H1 (cell line): ENCODE measurements at regions not wholly inside any gene's neighbourhood (a gene's known extent, or its start where the extent isn't known, plus 50 kb on each side); places are given as distances from the start of the nearest gene placed in this dataset.

Experiments used
- CTCF ChIA-PET: fragments of 300-600 bp; sonication (Branson Sonifier 250); formaldehyde crosslinking; loops from one replicate; lab custom pipeline; 2021; ENCODE audit not compliant: partially characterized antibody; lab: Charles Lee
- POLR2A ChIA-PET: fragments of 300-600 bp; sonication (Branson Sonifier 250); formaldehyde crosslinking; loops from one replicate; lab custom pipeline; 2021; ENCODE audit warnings: inconsistent platforms; ENCODE audit not compliant: partially characterized antibody; lab: Charles Lee
- DNase-seq, 2 experiments: peaks; one replicate each; pipeline versions ENCODE4 v3.0.0 to v3.0.0-alpha.2; 2010 to 2022; ENCODE audit warnings: low spot score in 2 of 2, low read depth in 1 of 2, mixed read lengths in 1 of 2
- FAIRE-seq: peaks from 2 replicates; lab custom pipeline; 2011; peaks lifted over from hg19 to GRCh38; lab: Jason Lieb, UNC
- H2AFZ ChIP-seq: 2 replicates; pipeline ENCODE4 v1.8.1; 2012; ENCODE audit warnings: low read length, inconsistent platforms
- H2AK5ac ChIP-seq: 2 replicates; pipeline ENCODE4 v1.6.1; 2013; ENCODE audit warnings: low read depth, low read length
- H2BK120ac ChIP-seq: replicated peaks from 2 replicates; pipeline ENCODE3; 2013; ENCODE audit warnings: low read depth, low read length, inconsistent platforms
- H2BK12ac ChIP-seq: 2 replicates; pipeline ENCODE4 v1.6.1; 2013; ENCODE audit warnings: low read depth, low read length
- H2BK15ac ChIP-seq: 2 replicates; pipeline ENCODE4 v1.6.1; 2013; ENCODE audit warnings: low read length
- H2BK20ac ChIP-seq: 2 replicates; pipeline ENCODE4 v1.6.1; 2013; ENCODE audit warnings: low read length
- H2BK5ac ChIP-seq: 2 replicates; pipeline ENCODE4 v1.6.1; 2013; ENCODE audit warnings: low read depth, low read length
- H3K14ac ChIP-seq: 2 replicates; pipeline ENCODE4 v1.6.1; 2013; ENCODE audit warnings: inconsistent platforms; ENCODE audit not compliant: insufficient read length
- H3K18ac ChIP-seq: 2 replicates; pipeline ENCODE4 v1.6.1; 2013; ENCODE audit warnings: low read length; ENCODE audit errors: extremely low read depth
- H3K23ac ChIP-seq: 2 replicates; pipeline ENCODE4 v1.6.1; 2013; ENCODE audit warnings: inconsistent platforms; ENCODE audit not compliant: insufficient read length
- H3K23me2 ChIP-seq: 2 replicates; pipeline ENCODE4 v1.6.1; 2013; ENCODE audit warnings: low read depth, low read length
- H3K27ac ChIP-seq: 2 replicates; pipeline ENCODE4 v1.6.1; 2011; ENCODE audit warnings: low read depth, low read length, inconsistent platforms
- H3K27me3 ChIP-seq, 4 experiments: replicated peaks in 1 of 4; 1 replicate in 1 of 4; 2 replicates in 3 of 4; pipeline versions ENCODE4 v1.6.1 to v1.8.1; 2011 to 2013; ENCODE audit warnings: low read length in 3 of 4, mild to moderate bottlenecking in 3 of 4, inconsistent platforms in 2 of 4, mixed read lengths in 2 of 4, moderate library complexity in 1 of 4; ENCODE audit not compliant: control insufficient read depth in 3 of 4, insufficient read depth in 3 of 4; ENCODE audit errors: extremely low read depth in 1 of 4
- H3K36me3 ChIP-seq, 4 experiments: 2 replicates each; pipeline versions ENCODE4 v1.6.1 to v1.8.1; 2011 to 2013; ENCODE audit warnings: mild to moderate bottlenecking in 4 of 4, low read length in 3 of 4, moderate library complexity in 2 of 4, control low read depth in 1 of 4, inconsistent platforms in 1 of 4; ENCODE audit not compliant: insufficient read depth in 4 of 4, control insufficient read depth in 2 of 4
- H3K4ac ChIP-seq: replicated peaks from 2 replicates; pipeline ENCODE3; 2013; ENCODE audit warnings: low read length, low read depth, mixed read lengths, inconsistent platforms; ENCODE audit not compliant: insufficient read length
- H3K4me1 ChIP-seq, 4 experiments: replicated peaks in 1 of 4; 1 replicate in 1 of 4; 2 replicates in 3 of 4; pipeline versions ENCODE4 v1.6.1 to v1.8.1; 2011 to 2013; ENCODE audit warnings: low read length in 3 of 4, inconsistent platforms in 2 of 4, mixed read lengths in 1 of 4; ENCODE audit not compliant: insufficient read depth in 4 of 4, control insufficient read depth in 3 of 4
- H3K4me2 ChIP-seq, 2 experiments: 2 replicates each; pipeline versions ENCODE4 v1.6.1 to v1.8.1; 2011 to 2013; ENCODE audit warnings: low read depth in 2 of 2, low read length in 2 of 2, control low read depth in 1 of 2, inconsistent platforms in 1 of 2, mild to moderate bottlenecking in 1 of 2; ENCODE audit not compliant: insufficient read depth in 1 of 2
- H3K4me3 ChIP-seq, 4 experiments: fragments of 200-600, 300-600 bp in 1 of 4; sonication (generic), shearing (Covaris generic), sonication (Bioruptor Twin) in 1 of 4; 2 replicates each; pipeline versions ENCODE4 v1.5.1 to v1.8.1; 2011 to 2016; ENCODE audit warnings: low read length in 4 of 4, low read depth in 3 of 4, control low read depth in 2 of 4, inconsistent platforms in 2 of 4, mild to moderate bottlenecking in 2 of 4, mixed read lengths in 1 of 4, moderate library complexity in 1 of 4; ENCODE audit not compliant: insufficient read depth in 2 of 4; ENCODE audit errors: extremely low read depth in 1 of 4
- H3K56ac ChIP-seq: replicated peaks from 2 replicates; pipeline ENCODE3; 2013; ENCODE audit warnings: low read depth, mild to moderate bottlenecking, mixed read lengths, low read length, inconsistent platforms; ENCODE audit not compliant: insufficient read length
- H3K79me1 ChIP-seq: 2 replicates; pipeline ENCODE4 v1.6.1; 2013; ENCODE audit warnings: low read depth, low read length, control low read depth
- H3K79me2 ChIP-seq, 2 experiments: 2 replicates each; pipeline versions ENCODE4 v1.6.1 to v1.8.1; 2012 to 2013; ENCODE audit warnings: low read length in 2 of 2, mild to moderate bottlenecking in 2 of 2, inconsistent platforms in 1 of 2; ENCODE audit not compliant: insufficient read depth in 2 of 2, control insufficient read depth in 1 of 2
- H3K9ac ChIP-seq, 4 experiments: replicated peaks in 1 of 4; 1 replicate in 1 of 4; 2 replicates in 3 of 4; pipeline versions ENCODE4 v1.6.1 to v1.8.1; 2011 to 2013; ENCODE audit warnings: low read depth in 3 of 4, low read length in 3 of 4, control low read depth in 2 of 4, mild to moderate bottlenecking in 2 of 4, moderate library complexity in 2 of 4, inconsistent platforms in 1 of 4; ENCODE audit errors: extremely low read depth in 1 of 4
- H3K9me3 ChIP-seq, 2 experiments: 2 replicates each; pipeline versions ENCODE4 v1.6.1 to v1.8.1; 2012 to 2013; ENCODE audit warnings: mild to moderate bottlenecking in 2 of 2, moderate library complexity in 2 of 2, control low read depth in 1 of 2, inconsistent platforms in 1 of 2, low read depth in 1 of 2, low read length in 1 of 2, mixed read lengths in 1 of 2; ENCODE audit not compliant: insufficient read depth in 2 of 2
- H4K20me1 ChIP-seq, 2 experiments: replicated peaks in 1 of 2; 2 replicates each; pipeline versions ENCODE3 to v1.8.1; 2011 to 2013; ENCODE audit warnings: inconsistent platforms in 2 of 2, low read length in 2 of 2, mild to moderate bottlenecking in 1 of 2; ENCODE audit not compliant: insufficient read depth in 2 of 2, control insufficient read depth in 1 of 2
- H4K5ac ChIP-seq: 2 replicates; pipeline ENCODE4 v1.6.1; 2013; ENCODE audit warnings: low read length, low read depth, mixed read lengths, inconsistent platforms; ENCODE audit not compliant: insufficient read length
- H4K8ac ChIP-seq: 2 replicates; pipeline ENCODE4 v1.8.0; 2013; ENCODE audit warnings: mild to moderate bottlenecking, moderate library complexity, low read length, inconsistent platforms; ENCODE audit not compliant: insufficient read depth; ENCODE audit errors: extremely low read depth
- H4K91ac ChIP-seq: replicated peaks from 2 replicates; pipeline ENCODE3; 2013; ENCODE audit warnings: low read length, mixed read lengths, inconsistent platforms; ENCODE audit not compliant: insufficient read length
- ASH2L ChIP-seq: fragments of 200-600, 300-600 bp; sonication (generic); IDR thresholded peaks from one replicate; pipeline ENCODE4 v1.7.1; 2017; ENCODE audit warnings: low read length
- CTBP2 ChIP-seq: IDR thresholded peaks from 2 replicates; pipeline ENCODE4 v1.7.0; 2011; ENCODE audit warnings: borderline replicate concordance, mild to moderate bottlenecking, moderate library complexity, mixed read lengths, low read length; ENCODE audit not compliant: insufficient read depth, insufficient read length
- CTCF ChIP-seq, 3 experiments: IDR thresholded peaks; 1 replicate in 2 of 3; 2 replicates in 1 of 3; pipeline versions ENCODE4 v1.5.1 to v1.6.1; 2011; ENCODE audit warnings: low read length in 3 of 3, mild to moderate bottlenecking in 3 of 3, inconsistent platforms in 2 of 3, low read depth in 1 of 3, moderate library complexity in 1 of 3; ENCODE audit not compliant: insufficient read depth in 1 of 3; ENCODE audit errors: control extremely low read depth in 1 of 3
- EZH2 ChIP-seq: fragments of 200-600 bp; sonication (generic); IDR thresholded peaks from 2 replicates; pipeline ENCODE4 v1.7.1; 2012; ENCODE audit warnings: low read depth, mild to moderate bottlenecking, moderate library complexity, low read length, inconsistent platforms; ENCODE audit not compliant: severe bottlenecking
- FOSL1 ChIP-seq: IDR thresholded peaks from 2 replicates; pipeline ENCODE4 v1.6.1; 2011; ENCODE audit warnings: mild to moderate bottlenecking, low read depth, low read length, moderate library complexity; ENCODE audit not compliant: insufficient read depth
- POU5F1 ChIP-seq: IDR thresholded peaks from 2 replicates; pipeline ENCODE4 v1.6.1; 2011; ENCODE audit warnings: low read depth, mild to moderate bottlenecking, low read length, moderate library complexity
- RAD21 ChIP-seq, 2 experiments: IDR thresholded peaks in 1 of 2; conservative IDR thresholded peaks in 1 of 2; 2 replicates each; pipeline ENCODE4 v1.6.1; 2011; ENCODE audit warnings: low read depth in 2 of 2, low read length in 2 of 2, improper control_type of control experiment in 1 of 2, inconsistent platforms in 1 of 2, mild to moderate bottlenecking in 1 of 2, moderate library complexity in 1 of 2
- SP2 ChIP-seq: IDR thresholded peaks from 2 replicates; pipeline ENCODE4 v1.6.1; 2012; ENCODE audit warnings: mild to moderate bottlenecking, low read length, inconsistent platforms
- SUZ12 ChIP-seq: fragments of 200-600 bp; sonication (generic); IDR thresholded peaks from 2 replicates; pipeline ENCODE4 v1.6.1; 2012; ENCODE audit warnings: mild to moderate bottlenecking, inconsistent platforms, low read length, moderate library complexity, mixed read lengths
- USF2 ChIP-seq: IDR thresholded peaks from 2 replicates; pipeline ENCODE4 v1.6.1; 2011; ENCODE audit warnings: low read length, improper control_type of control experiment
- YY1 ChIP-seq: IDR thresholded peaks from 2 replicates; pipeline ENCODE4 v1.6.1; 2011; ENCODE audit warnings: low read depth, mild to moderate bottlenecking, low read length
- WGBS, 2 experiments: shearing (Covaris generic) in 1 of 2; methylation state at CpG; one replicate each; pipeline versions ENCODE4 v1.1.6 to v1.1.7; 2013 to 2015; ENCODE audit warnings: low lambda C conversion rate in 2 of 2, mixed read lengths in 2 of 2, inconsistent platforms in 1 of 2, low coverage in 1 of 2, missing lambda C conversion rate in 1 of 2; ENCODE audit not compliant: insufficient replicate concordance in 2 of 2, insufficient coverage in 1 of 2, insufficient read length in 1 of 2; ENCODE audit errors: extremely low coverage in 1 of 2, missing lambda C conversion rate in 1 of 2; 5-methylcytosine and 5-hydroxymethylcytosine counted together

GRCh38 chr11:37571246-37571645 is 973.2 kb upstream of the RAG2 start:
- POLR2A ChIA-PET: no interaction called here
- H2BK120ac ChIP-seq: no peak overlapping the region
- no peak overlapping the region for H4K91ac ChIP-seq
- no peak overlapping the region for H2AFZ ChIP-seq
- no peak overlapping the region for H3K18ac ChIP-seq
- no peak overlapping the region for H2BK20ac ChIP-seq
- no peaks in the 10 kb centered on the region for H3K79me2 ChIP-seq
- no peaks in the 10 kb centered on the region for H3K79me1 ChIP-seq
- FAIRE-seq (no peak), DNase-seq (no peak)
- no peaks in the 10 kb centered on the region for H3K23me2 ChIP-seq
- CTCF ChIA-PET: interaction anchor here (1.0 kb wide), 1 partner anchor 11 kb away, joined by 5 read pairs; no protein-coding TSS in a partner anchor
- 96 to 100% methylated on average over 1 to 2 of the region's 2 CpGs for WGBS, 2 experiments
- H2BK5ac ChIP-seq: no peak overlapping the region
- H3K23ac ChIP-seq: no peak overlapping the region
- H4K8ac ChIP-seq: no peak overlapping the region
- H3K14ac ChIP-seq: no peak overlapping the region
- no peak overlapping the region for H3K9ac ChIP-seq
- no peak overlapping the region for H3K27ac ChIP-seq
- no peak overlapping the region for H2BK12ac ChIP-seq
- H3K9me3 ChIP-seq: no peaks in the 10 kb centered on the region
- no peaks in the 10 kb centered on the region for H3K27me3 ChIP-seq
- H3K4me1 ChIP-seq: no peaks in the 10 kb centered on the region
- H3K56ac ChIP-seq: no peak overlapping the region
- no peak overlapping the region for H3K4me3 ChIP-seq
- H3K4me2 ChIP-seq: no peak overlapping the region
- H2BK15ac ChIP-seq: no peak overlapping the region
- H2AK5ac ChIP-seq: no peak overlapping the region
- no peaks in the 10 kb centered on the region for H3K36me3 ChIP-seq
- no peaks in the 10 kb centered on the region for H4K20me1 ChIP-seq
- H4K5ac ChIP-seq: no peak overlapping the region
- no peak overlapping the region for H3K4ac ChIP-seq
- TF ChIP-seq CTBP2 (no peak), SUZ12 (no peak), USF2 (no peak), CTCF (IDR thresholded peaks at IDR 0.05; ENCODE audit: control extremely low read depth in 1 of 3, insufficient read depth in 1 of 3, low read depth in 1 of 3, low read length in 3 of 3) (no peak), FOSL1 (no peak), YY1 (no peak), SP2 (no peak), EZH2 (no peak), RAD21 (IDR thresholded peaks at IDR 0.05 in 1 of 2, conservative IDR thresholded peaks at IDR 0.05 in 1 of 2; ENCODE audit: low read depth in 2 of 2, low read length in 2 of 2) (no peak), ASH2L (no peak), POU5F1 (no peak)
